ENCODE measurements at regions not wholly inside any gene's neighbourhood (a gene's known extent, or its start where the extent isn't known, plus 50 kb on each side); places are given as distances from the start of the nearest gene placed in this dataset.

- TF ChIP-seq ELK1 (IDR thresholded peaks at IDR 0.05; ENCODE audit: borderline replicate concordance, low read depth, low read length) (no peak), NFE2L2 (IDR thresholded peaks at IDR 0.05; ENCODE audit: low read depth, low read length) (no peak), POLR2A (IDR thresholded peaks at IDR 0.05; ENCODE audit: low read depth, low read length) (no peak), RFX5 (IDR thresholded peaks at IDR 0.05; ENCODE audit: low read depth, low read length) (no peak), CEBPB (IDR thresholded peaks at IDR 0.05; ENCODE audit: low read depth, low read length) (no peak), CTCF (conservative IDR thresholded peaks at IDR 0.05; ENCODE audit: low read depth, low read length) (no peak), CHD1 (IDR thresholded peaks at IDR 0.05; ENCODE audit: low read depth, low read length) (no peak), SMC3 (IDR thresholded peaks at IDR 0.05; ENCODE audit: low read depth, low read length) (no peak), MAFK (IDR thresholded peaks at IDR 0.05; ENCODE audit: low read depth, low read length) (no peak), FOS (IDR thresholded peaks at IDR 0.05; ENCODE audit: low read depth, low read length) (no peak), MAZ (IDR thresholded peaks at IDR 0.05; ENCODE audit: borderline replicate concordance, low read depth, low read length) (no peak), RAD21 (IDR thresholded peaks at IDR 0.05; ENCODE audit: low read length) (no peak)
Measured at GRCh38 chr16:65235339-65236177, 113.7 kb upstream of the CDH11 start.
